ENCODE measurements at regions not wholly inside any gene's neighbourhood (a gene's known extent, or its start where the extent isn't known, plus 50 kb on each side); places are given as distances from the start of the nearest gene placed in this dataset.

DNA sequence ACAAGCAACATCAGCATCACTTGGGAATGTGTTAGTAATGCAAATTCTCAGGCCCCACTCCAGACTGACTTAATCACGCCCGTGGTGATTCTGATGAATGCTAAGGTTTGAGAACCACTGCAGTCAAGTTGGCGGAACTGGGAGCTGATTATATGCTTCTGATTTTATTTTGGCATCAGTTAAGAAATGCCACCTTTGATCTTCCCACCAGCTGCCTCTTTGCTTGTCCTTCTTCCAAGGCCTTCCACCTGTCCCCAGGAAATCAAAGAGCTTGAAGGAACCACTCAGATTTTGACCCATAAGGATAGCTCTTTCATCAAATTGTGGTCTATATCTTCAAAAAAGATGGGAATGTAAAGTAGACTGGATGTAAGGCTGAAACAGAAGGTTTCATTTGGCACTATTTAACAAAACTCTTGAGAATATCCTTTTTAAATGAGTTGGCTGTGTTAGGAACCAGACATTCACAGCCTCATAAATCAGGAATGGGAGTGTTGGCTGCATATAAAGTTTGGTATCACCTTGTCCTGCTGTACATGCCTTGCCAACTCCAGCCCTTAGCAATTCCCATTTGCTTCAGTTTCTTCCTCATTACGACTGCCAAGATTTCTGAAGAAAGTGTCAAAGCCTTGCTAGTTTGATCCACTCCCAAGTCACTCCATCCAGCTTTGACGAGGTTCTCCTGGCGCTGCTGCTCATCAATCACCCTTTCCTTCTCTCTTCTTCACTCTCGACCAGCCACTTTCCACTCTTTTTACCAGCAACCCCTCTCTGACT, 125.8 kb upstream of the NPHP3 start:
- TF ChIP-seq POLR2AphosphoS5 (IDR thresholded peaks at IDR 0.05; ENCODE audit: borderline replicate concordance, low read depth, low read length) (no peak), FOXP2 (optimal IDR thresholded peaks at IDR 0.05; ENCODE audit: control extremely low read depth, extremely low read length, insufficient read depth) (no peak), EZH2 (IDR thresholded peaks at IDR 0.05) (no peak)

Measured in SK-N-MC (cell line).